ENCODE measurements at regions not wholly inside any gene's neighbourhood (a gene's known extent, or its start where the extent isn't known, plus 50 kb on each side); places are given as distances from the start of the nearest gene placed in this dataset.

- no peak for TF ChIP-seq ZNF280D (tag by site-specific recombination; IDR thresholded peaks at IDR 0.05)
- TF ChIP-seq ZBTB1 (tag by site-specific recombination; IDR thresholded peaks at IDR 0.05) = no peak
- TF ChIP-seq, protein P1, sequence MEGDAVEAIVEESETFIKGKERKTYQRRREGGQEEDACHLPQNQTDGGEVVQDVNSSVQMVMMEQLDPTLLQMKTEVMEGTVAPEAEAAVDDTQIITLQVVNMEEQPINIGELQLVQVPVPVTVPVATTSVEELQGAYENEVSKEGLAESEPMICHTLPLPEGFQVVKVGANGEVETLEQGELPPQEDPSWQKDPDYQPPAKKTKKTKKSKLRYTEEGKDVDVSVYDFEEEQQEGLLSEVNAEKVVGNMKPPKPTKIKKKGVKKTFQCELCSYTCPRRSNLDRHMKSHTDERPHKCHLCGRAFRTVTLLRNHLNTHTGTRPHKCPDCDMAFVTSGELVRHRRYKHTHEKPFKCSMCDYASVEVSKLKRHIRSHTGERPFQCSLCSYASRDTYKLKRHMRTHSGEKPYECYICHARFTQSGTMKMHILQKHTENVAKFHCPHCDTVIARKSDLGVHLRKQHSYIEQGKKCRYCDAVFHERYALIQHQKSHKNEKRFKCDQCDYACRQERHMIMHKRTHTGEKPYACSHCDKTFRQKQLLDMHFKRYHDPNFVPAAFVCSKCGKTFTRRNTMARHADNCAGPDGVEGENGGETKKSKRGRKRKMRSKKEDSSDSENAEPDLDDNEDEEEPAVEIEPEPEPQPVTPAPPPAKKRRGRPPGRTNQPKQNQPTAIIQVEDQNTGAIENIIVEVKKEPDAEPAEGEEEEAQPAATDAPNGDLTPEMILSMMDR (tag by site-specific recombination; IDR thresholded peaks at IDR 0.05) = no peak
- no peak for TF ChIP-seq ZBTB11 (tag by site-specific recombination; conservative IDR thresholded peaks at IDR 0.05; ENCODE audit: low read depth)
- TF ChIP-seq ZNF558 (tag by site-specific recombination; IDR thresholded peaks at IDR 0.05) = no peak
- TF ChIP-seq ZNF274 (IDR thresholded peaks at IDR 0.05; ENCODE audit: low read length) = no peak
- TF ChIP-seq ZNF274 (tag by site-specific recombination; IDR thresholded peaks at IDR 0.05; ENCODE audit: borderline replicate concordance) = no peak
- TF ChIP-seq ZNF37A (tag by site-specific recombination; IDR thresholded peaks at IDR 0.05) = no peak
- TF ChIP-seq ZNF121 (tag by site-specific recombination; IDR thresholded peaks at IDR 0.05) = no peak
- TF ChIP-seq ZNF747 (tag by site-specific recombination; IDR thresholded peaks at IDR 0.05) = no peak
- TF ChIP-seq ZNF248 (tag by site-specific recombination; IDR thresholded peaks at IDR 0.05) = no peak
- no peak for TF ChIP-seq ZNF24 (tag by site-specific recombination; IDR thresholded peaks at IDR 0.05)
- no peak for TF ChIP-seq ZBTB8A (tag by site-specific recombination; IDR thresholded peaks at IDR 0.05)
These were observed 799.7 kb upstream of the SPRY2 start for GRCh38 chr13:81140675-81141074.
